Esophagus squamous epithelium (tissue), 5 donors: ENCODE measurements at regions not wholly inside any gene's neighbourhood (a gene's known extent, or its start where the extent isn't known, plus 50 kb on each side); places are given as distances from the start of the nearest gene placed in this dataset.
A peak's percentile ranks its signal among the peaks of the same experiment; 100 is the strongest.

Experiments
- DNase-seq: peaks from one replicate; lab custom pipeline; 2025; lab: John Stamatoyannopoulos, UW
- H3K27ac ChIP-seq, 4 donors: fragments of 200-600 bp; sonication (generic); one replicate each; pipeline ENCODE4 v1.5.1; 2016 to 2019; ENCODE audit warnings: mild to moderate bottlenecking in 1 of 4
- H3K27me3 ChIP-seq, 4 donors: fragments of 200-600 bp; sonication (generic); 1 replicate in 3 of 4; 2 replicates in 1 of 4; pipeline versions ENCODE4 v1.5.1 to v1.6.0; 2017 to 2021; ENCODE audit warnings: antibody characterized with exemption in 1 of 4
- H3K36me3 ChIP-seq, 3 donors: fragments of 200-600 bp; sonication (generic); one replicate each; pipeline ENCODE4 v1.5.1; 2016 to 2019
- H3K4me1 ChIP-seq, 3 donors: fragments of 200-600 bp; sonication (generic); one replicate each; pipeline ENCODE4 v1.5.1; 2017 to 2019
- H3K4me3 ChIP-seq, 4 donors: fragments of 200-600 bp; sonication (generic); 1 replicate in 3 of 4; 2 replicates in 1 of 4; pipeline ENCODE4 v1.5.1; 2016 to 2019; ENCODE audit warnings: mild to moderate bottlenecking in 2 of 4, moderate library complexity in 1 of 4
- H3K9me3 ChIP-seq, 3 donors: fragments of 200-600 bp; sonication (generic); one replicate each; pipeline ENCODE4 v1.5.1; 2016 to 2019
- CTCF ChIP-seq, 6 experiments: fragments of 450-650 bp in 4 of 6; fragments of 200-600 bp in 2 of 6; sonication (generic) in 2 of 6; IDR thresholded peaks; one replicate each; pipeline ENCODE4 v1.5.1; 2016 to 2019; ENCODE audit warnings: antibody characterized with exemption in 6 of 6, mild to moderate bottlenecking in 4 of 6, moderate library complexity in 4 of 6
- POLR2A ChIP-seq, 4 donors: fragments of 450-650 bp; IDR thresholded peaks; one replicate each; pipeline ENCODE4 v1.6.1; 2017; ENCODE audit warnings: antibody characterized with exemption in 4 of 4, mild to moderate bottlenecking in 4 of 4, moderate library complexity in 3 of 4
- WGBS, 2 donors: methylation state at CpG; one replicate each; pipeline ENCODE4 v1.1.5; 2018; 5-methylcytosine and 5-hydroxymethylcytosine counted together
- intact Hi-C: fragments of 100-400 bp; cut with DNase I; formaldehyde crosslinking; loops from one replicate; pipeline ENCODE4 v1.15.0; 2022
- donor health status: DM: yes; HTN: yes; CAD: no.

- no peak for DNase-seq
- no peak for TF ChIP-seq POLR2A (IDR thresholded peaks at IDR 0.05)
- no peak for TF ChIP-seq CTCF (IDR thresholded peaks at IDR 0.05)
- no peaks in the 10 kb centered on the region for H3K36me3 ChIP-seq
- no peak overlapping the region for H3K4me3 ChIP-seq
- H3K9me3 ChIP-seq = no peaks in the 10 kb centered on the region
- peaks cover 0 to 6% (median 0%) of the 10 kb centered on the region in 3 donors for H3K4me1 ChIP-seq
- WGBS, 2 donors = 82 to 85% methylated on average over 11 to 18 of the region's 68 CpGs
- H3K27ac ChIP-seq = no peak overlapping the region
- intact Hi-C loops = no loop called here
- H3K27me3 ChIP-seq = no peaks in the 10 kb centered on the region
These were observed 384.5 kb downstream of the SMOC2 start for GRCh38 chr6:168825226-168826077.

GRCh38 chr6:168823397-168824212 lies 382.6 kb downstream of the SMOC2 start:
- Histone ChIP-seq H3K9me3 (no peaks in the 10 kb centered on the region), H3K27me3 (no peaks in the 10 kb centered on the region), H3K4me1 (peaks cover 0 to 6% (median 0%) of the 10 kb centered on the region in 3 donors), H3K4me3 (no peak overlapping the region), H3K27ac (peak overlapping the region in 1 of 4 donors; percentile 42), H3K36me3 (no peaks in the 10 kb centered on the region)
- 59 to 60% methylated on average over 8 to 9 of the region's 12 CpGs for WGBS, 2 donors
- intact Hi-C loops = no loop called here
- no peak for TF ChIP-seq POLR2A (IDR thresholded peaks at IDR 0.05)
- no peak for TF ChIP-seq CTCF (IDR thresholded peaks at IDR 0.05)
- DNase-seq = no peak

GRCh38 chr6:168822376-168822775 lies 381.4 kb downstream of the SMOC2 start:
- H3K27ac ChIP-seq = no peak overlapping the region
- TF ChIP-seq CTCF (IDR thresholded peaks at IDR 0.05) (no peak), POLR2A (IDR thresholded peaks at IDR 0.05) (no peak)
- peaks cover 0 to 6% (median 0%) of the 10 kb centered on the region in 3 donors for H3K4me1 ChIP-seq
- H3K4me3 ChIP-seq = no peak overlapping the region
- no peaks in the 10 kb centered on the region for H3K27me3 ChIP-seq
- 33 to 51% methylated on average over 1 to 5 of the region's 9 CpGs for WGBS, 2 donors
- peaks cover 0 to 5% (median under 1%) of the 10 kb centered on the region in 3 donors for H3K9me3 ChIP-seq
- intact Hi-C loops = no loop called here
- no peaks in the 10 kb centered on the region for H3K36me3 ChIP-seq
- DNase-seq = no peak

GRCh38 chr6:168819546-168819945 lies 378.6 kb downstream of the SMOC2 start:
- intact Hi-C loops = no loop called here
- Histone ChIP-seq H3K4me3 (no peak overlapping the region), H3K36me3 (no peaks in the 10 kb centered on the region), H3K27me3 (peaks cover 0 to 3% (median 0%) of the 10 kb centered on the region in 4 donors), H3K9me3 (peaks cover 0 to 9% (median 7%) of the 10 kb centered on the region in 3 donors), H3K4me1 (peaks cover 0 to 6% (median 0%) of the 10 kb centered on the region in 3 donors), H3K27ac (no peak overlapping the region)
- no peak for TF ChIP-seq CTCF (IDR thresholded peaks at IDR 0.05)
- TF ChIP-seq POLR2A (IDR thresholded peaks at IDR 0.05) = no peak
- no peak for DNase-seq
- 83 to 85% methylated on average over 8 of the region's 8 CpGs for WGBS, 2 donors
